Inflammatory macrophage treated with lipopolysaccharide for 1 hour (primary cell): ENCODE measurements at regions not wholly inside any gene's neighbourhood (a gene's known extent, or its start where the extent isn't known, plus 50 kb on each side); places are given as distances from the start of the nearest gene placed in this dataset.

Experiments
- DNase-seq, 2 donors: peaks; one replicate each; pipeline ENCODE4 v3.0.0-alpha.2; 2020 to 2022

GRCh38 chr16:51034481-51035109 is 116.5 kb downstream of the SALL1 start:
- DNase-seq = no peak

GRCh38 chr16:51031598-51031997 is 119.5 kb downstream of the SALL1 start:
- DNase-seq = no peak

GRCh38 chr16:51030516-51030915 is 120.6 kb downstream of the SALL1 start:
- DNase-seq = no peak

GRCh38 chr16:51025588-51026290 is 125.3 kb downstream of the SALL1 start:
- DNase-seq = no peak

GRCh38 chr16:51024703-51025102 is 126.4 kb downstream of the SALL1 start:
- DNase-seq = no peak

- DNase-seq = no peak
Measured at GRCh38 chr16:51022955-51023354, 128.1 kb downstream of the SALL1 start.

- no peak for DNase-seq
Measured at GRCh38 chr16:51019617-51020016, 131.5 kb downstream of the SALL1 start.

GRCh38 chr16:51017969-51018368 is 133.1 kb downstream of the SALL1 start:
- DNase-seq = no peak

- DNase-seq = no peak
Measured at GRCh38 chr16:51012396-51012795, 138.7 kb downstream of the SALL1 start.

GRCh38 chr16:51010817-51011216 is 140.3 kb downstream of the SALL1 start:
- DNase-seq = no peak

- DNase-seq = no peak
Measured at GRCh38 chr16:51009813-51010212, 141.3 kb downstream of the SALL1 start.

- no peak for DNase-seq
Measured at GRCh38 chr16:51009359-51009758, 141.7 kb downstream of the SALL1 start.

GRCh38 chr16:51008607-51009006 is 142.5 kb downstream of the SALL1 start:
- DNase-seq = no peak

- no peak for DNase-seq
Measured at GRCh38 chr16:51008037-51008436, 143.0 kb downstream of the SALL1 start.

- no peak for DNase-seq
Measured at GRCh38 chr16:51003850-51004566, 147.1 kb downstream of the SALL1 start.

GRCh38 chr16:51002881-51003490 is 148.1 kb downstream of the SALL1 start:
- DNase-seq = no peak

GRCh38 chr16:50999181-50999580 is 151.9 kb downstream of the SALL1 start:
- no peak for DNase-seq

- DNase-seq = no peak
Measured at GRCh38 chr16:50998411-50998810, 152.7 kb downstream of the SALL1 start.

- DNase-seq = no peak
Measured at GRCh38 chr16:50997679-50998078, 153.4 kb downstream of the SALL1 start.

GRCh38 chr16:50996830-50997186 is 154.3 kb downstream of the SALL1 start:
- no peak for DNase-seq

GRCh38 chr16:50996166-50996829 is 154.8 kb downstream of the SALL1 start:
- no peak for DNase-seq

- no peak for DNase-seq
Measured at GRCh38 chr16:50994995-50995394, 156.1 kb downstream of the SALL1 start.

- no peak for DNase-seq
Measured at GRCh38 chr16:50992350-50993032, 158.6 kb downstream of the SALL1 start.
